GM10248 (cell line): ENCODE measurements at regions not wholly inside any gene's neighbourhood (a gene's known extent, or its start where the extent isn't known, plus 50 kb on each side); places are given as distances from the start of the nearest gene placed in this dataset.

ENCODE experiments used
- CTCF ChIA-PET: fragments of 300-600 bp; sonication (Branson Sonifier 250); formaldehyde crosslinking; extraction: SDS; loops from one replicate; lab custom pipeline; 2021; ENCODE audit warnings: antibody characterized with exemption; lab: Yijun Ruan, JAX
- POLR2A ChIA-PET: fragments of 350-650 bp; sonication (Branson Sonifier 250); formaldehyde crosslinking; extraction: SDS; loops from one replicate; lab custom pipeline; 2020; ENCODE audit warnings: antibody characterized with exemption; lab: Yijun Ruan, JAX
- DNase-seq: peaks from one replicate; pipeline ENCODE4 v3.0.0; 2012; ENCODE audit errors: extremely low spot score
- TF ChIP-seq, protein P1 (sequence below): IDR thresholded peaks from 2 replicates; pipeline ENCODE4 v1.5.1; 2012; ENCODE audit warnings: mild to moderate bottlenecking, low read depth; ENCODE audit errors: extremely low read depth, missing control alignments, control extremely low read depth

- ChIA-PET POLR2A (no interaction called here), CTCF (no interaction called here)
- no peak for DNase-seq
- TF ChIP-seq, protein P1, sequence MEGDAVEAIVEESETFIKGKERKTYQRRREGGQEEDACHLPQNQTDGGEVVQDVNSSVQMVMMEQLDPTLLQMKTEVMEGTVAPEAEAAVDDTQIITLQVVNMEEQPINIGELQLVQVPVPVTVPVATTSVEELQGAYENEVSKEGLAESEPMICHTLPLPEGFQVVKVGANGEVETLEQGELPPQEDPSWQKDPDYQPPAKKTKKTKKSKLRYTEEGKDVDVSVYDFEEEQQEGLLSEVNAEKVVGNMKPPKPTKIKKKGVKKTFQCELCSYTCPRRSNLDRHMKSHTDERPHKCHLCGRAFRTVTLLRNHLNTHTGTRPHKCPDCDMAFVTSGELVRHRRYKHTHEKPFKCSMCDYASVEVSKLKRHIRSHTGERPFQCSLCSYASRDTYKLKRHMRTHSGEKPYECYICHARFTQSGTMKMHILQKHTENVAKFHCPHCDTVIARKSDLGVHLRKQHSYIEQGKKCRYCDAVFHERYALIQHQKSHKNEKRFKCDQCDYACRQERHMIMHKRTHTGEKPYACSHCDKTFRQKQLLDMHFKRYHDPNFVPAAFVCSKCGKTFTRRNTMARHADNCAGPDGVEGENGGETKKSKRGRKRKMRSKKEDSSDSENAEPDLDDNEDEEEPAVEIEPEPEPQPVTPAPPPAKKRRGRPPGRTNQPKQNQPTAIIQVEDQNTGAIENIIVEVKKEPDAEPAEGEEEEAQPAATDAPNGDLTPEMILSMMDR: no peak
Measured at GRCh38 chr3:74897006-74897405, 282.5 kb upstream of the CNTN3 start.

DNA sequence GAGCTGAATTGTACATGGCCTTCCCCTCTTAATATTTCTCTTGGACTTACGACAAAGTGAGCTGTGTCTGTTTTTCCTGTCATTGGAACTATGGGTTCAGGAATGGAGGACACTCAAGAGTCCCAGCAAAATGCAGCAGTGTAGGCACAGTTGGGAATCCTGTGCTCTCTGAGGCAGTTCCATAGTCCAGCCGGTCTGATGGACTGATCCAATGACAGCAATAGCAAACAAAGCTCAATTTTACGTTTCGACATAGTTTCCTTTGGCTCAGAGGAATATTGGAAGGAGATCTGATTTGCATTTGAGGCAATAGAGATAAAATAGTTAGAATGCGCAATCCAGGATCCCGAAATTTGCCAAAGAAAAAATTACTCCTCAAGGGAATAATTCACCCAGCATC is 276.9 kb upstream of the CNTN3 start:
- DNase-seq: no peak
- ChIA-PET POLR2A (no interaction called here), CTCF (interaction anchor here (1.5 kb wide), 1 partner anchor 10 kb away, joined by 4 read pairs; no protein-coding TSS in a partner anchor)
- TF ChIP-seq, protein P1: no peak

- no peak for DNase-seq
- TF ChIP-seq, protein P1: peak; percentile 10
- ChIA-PET CTCF (interaction anchor here (1.3 kb wide), 1 partner anchor 30 kb away, joined by 3 read pairs; no protein-coding TSS in a partner anchor), POLR2A (no interaction called here)
Measured at GRCh38 chr3:74883690-74884089, 269.2 kb upstream of the CNTN3 start.

- ChIA-PET CTCF (interaction anchor here (0.8 to 1.3 kb wide), 2 partner anchors 11 to 29 kb away, joined by 3 read pairs; no protein-coding TSS in a partner anchor), POLR2A (no interaction called here)
- TF ChIP-seq, protein P1: no peak
Measured at GRCh38 chr3:74883222-74883621, 268.8 kb upstream of the CNTN3 start.

DNA sequence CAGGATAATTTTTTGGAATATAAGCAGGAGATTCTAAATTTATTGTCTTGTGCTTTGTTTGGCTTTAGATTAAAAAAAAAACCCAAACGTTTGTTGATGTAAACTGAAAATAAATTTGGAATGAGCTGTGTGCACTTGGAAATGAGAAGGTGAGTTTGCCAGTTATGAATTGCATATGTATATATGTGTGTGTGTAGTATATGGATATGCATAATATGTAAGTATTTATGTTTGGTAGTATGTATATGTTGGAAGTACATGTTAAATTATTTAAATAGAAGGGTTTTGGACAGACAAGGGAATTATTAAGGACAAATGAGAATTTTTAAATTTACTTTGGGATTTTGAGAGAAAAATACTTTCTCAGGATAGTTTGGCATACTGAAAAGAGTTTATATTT is 265.8 kb upstream of the CNTN3 start:
- POLR2A ChIA-PET: no interaction called here
- no peak for DNase-seq
- TF ChIP-seq, protein P1: no peak
- CTCF ChIA-PET: interaction anchor here (1.2 to 1.4 kb wide), 2 partner anchors 12 to 15 kb away, joined by 3 to 4 read pairs; no protein-coding TSS in a partner anchor

More at GRCh38 chr3:74883222-74883621, 268.8 kb upstream of the CNTN3 start:
- DNase-seq: no peak

DNA sequence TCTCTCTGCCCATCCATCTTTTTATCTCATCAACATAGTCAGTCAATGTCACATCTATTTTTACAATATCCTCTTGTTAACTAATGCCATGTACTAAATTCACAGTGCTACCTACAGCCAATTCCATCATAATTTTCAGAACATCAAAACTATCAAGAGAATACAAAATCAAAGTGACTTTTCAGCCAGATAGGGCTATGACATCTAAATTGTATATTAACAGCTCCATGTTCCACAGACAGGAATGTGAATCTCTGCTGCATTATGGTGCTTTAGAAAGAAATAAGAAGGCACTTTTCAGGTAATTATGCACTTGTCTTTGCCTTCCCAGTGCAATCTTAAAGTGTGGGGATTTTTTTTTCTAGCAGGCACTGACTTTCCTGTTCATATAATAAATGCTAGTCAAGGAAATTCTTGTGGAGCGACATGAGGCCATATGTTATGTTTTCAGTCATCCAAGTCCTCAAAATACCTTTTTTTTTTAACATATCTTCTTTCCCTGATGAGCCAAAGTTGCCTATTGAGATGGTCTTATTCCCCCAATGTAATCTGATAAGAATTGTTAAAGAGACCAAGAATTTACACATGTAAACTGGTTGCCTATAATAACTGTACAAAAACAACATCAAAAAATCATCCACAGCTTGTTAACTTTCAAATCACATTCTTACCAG is 252.0 kb upstream of the CNTN3 start:
- CTCF ChIA-PET: interaction anchor here (1.3 kb wide), 1 partner anchor 15 kb away, joined by 3 read pairs; no protein-coding TSS in a partner anchor
- TF ChIP-seq, protein P1: no peak
- no peak for DNase-seq
- POLR2A ChIA-PET: no interaction called here
